ENCODE measurements at regions not wholly inside any gene's neighbourhood (a gene's known extent, or its start where the extent isn't known, plus 50 kb on each side); places are given as distances from the start of the nearest gene placed in this dataset.

DNA sequence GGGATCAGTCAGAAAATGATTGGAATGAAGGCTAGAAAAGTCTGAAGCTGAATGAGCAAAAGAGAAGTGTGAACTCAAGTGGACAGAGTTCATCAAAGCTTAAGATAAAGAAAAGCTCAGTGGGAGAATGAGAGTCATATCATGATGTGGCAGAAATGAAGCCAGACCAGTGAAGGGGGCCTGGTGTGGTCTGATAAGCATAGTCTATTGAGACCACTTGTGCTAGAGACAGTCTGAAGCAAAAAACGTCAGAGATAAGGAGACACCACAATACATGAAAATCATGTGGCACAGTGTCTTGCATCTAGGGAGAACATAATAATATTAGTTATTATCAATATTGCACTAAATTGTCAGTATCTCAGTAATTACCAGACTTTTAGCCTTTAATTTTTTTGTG lies 601.5 kb downstream of the UTRN start:
- Histone ChIP-seq H3K9me3 (ENCODE audit: low read depth, low read length, poor library complexity, severe bottlenecking) (no peaks in the 10 kb centered on the region), H3K27ac (ENCODE audit: low read depth, low read length, poor library complexity, severe bottlenecking) (no peak overlapping the region), H3K4me1 (ENCODE audit: insufficient read depth, low read length, poor library complexity, severe bottlenecking) (no peaks in the 10 kb centered on the region), H3K27me3 (replicated peaks; ENCODE audit: insufficient read depth, low read depth, low read length, poor library complexity) (no peaks in the 10 kb centered on the region), H3K4me3 (ENCODE audit: low read depth, low read length, poor library complexity, severe bottlenecking) (no peak overlapping the region), H3K36me3 (ENCODE audit: insufficient read depth, low read length, poor library complexity, severe bottlenecking) (no peaks in the 10 kb centered on the region)
- intact Hi-C loops (cut with micrococcal nuclease; ENCODE audit: unreplicated experiment): no loop called here
- POLR2A ChIA-PET (ENCODE audit: low non-redundant PET): no interaction called here
- no TSS peak for BruUV-seq (replicated peaks)
- CTCF ChIA-PET: no interaction called here
- TF ChIP-seq EZH2 (IDR thresholded peaks at IDR 0.05; ENCODE audit: borderline replicate concordance, low read depth, low read length, poor library complexity, severe bottlenecking): no peak
- TF ChIP-seq, protein P1, sequence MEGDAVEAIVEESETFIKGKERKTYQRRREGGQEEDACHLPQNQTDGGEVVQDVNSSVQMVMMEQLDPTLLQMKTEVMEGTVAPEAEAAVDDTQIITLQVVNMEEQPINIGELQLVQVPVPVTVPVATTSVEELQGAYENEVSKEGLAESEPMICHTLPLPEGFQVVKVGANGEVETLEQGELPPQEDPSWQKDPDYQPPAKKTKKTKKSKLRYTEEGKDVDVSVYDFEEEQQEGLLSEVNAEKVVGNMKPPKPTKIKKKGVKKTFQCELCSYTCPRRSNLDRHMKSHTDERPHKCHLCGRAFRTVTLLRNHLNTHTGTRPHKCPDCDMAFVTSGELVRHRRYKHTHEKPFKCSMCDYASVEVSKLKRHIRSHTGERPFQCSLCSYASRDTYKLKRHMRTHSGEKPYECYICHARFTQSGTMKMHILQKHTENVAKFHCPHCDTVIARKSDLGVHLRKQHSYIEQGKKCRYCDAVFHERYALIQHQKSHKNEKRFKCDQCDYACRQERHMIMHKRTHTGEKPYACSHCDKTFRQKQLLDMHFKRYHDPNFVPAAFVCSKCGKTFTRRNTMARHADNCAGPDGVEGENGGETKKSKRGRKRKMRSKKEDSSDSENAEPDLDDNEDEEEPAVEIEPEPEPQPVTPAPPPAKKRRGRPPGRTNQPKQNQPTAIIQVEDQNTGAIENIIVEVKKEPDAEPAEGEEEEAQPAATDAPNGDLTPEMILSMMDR (conservative IDR thresholded peaks at IDR 0.05; ENCODE audit: low read depth, low read length): no peak
- no peak for DNase-seq (ENCODE audit: low spot score)

DNA sequence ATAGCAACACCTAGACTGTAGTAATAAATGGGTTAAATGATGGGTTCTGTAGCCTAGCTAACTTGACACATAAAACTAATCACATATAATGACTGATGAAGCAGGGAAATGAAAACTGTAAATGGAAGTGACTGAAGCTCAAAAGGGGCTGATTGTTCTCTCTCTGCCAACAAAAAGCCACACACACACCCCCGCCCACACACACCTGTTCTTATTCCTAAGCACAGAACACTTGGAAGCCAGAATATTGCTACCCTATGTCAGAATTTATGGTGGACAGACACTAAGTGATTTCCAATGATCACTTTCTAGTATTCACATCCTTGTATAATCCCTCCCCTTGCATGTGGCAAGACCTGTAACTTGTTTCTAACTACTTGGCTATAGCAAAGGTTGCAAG lies 603.5 kb downstream of the UTRN start:
- Histone ChIP-seq H3K27me3 (replicated peaks; ENCODE audit: insufficient read depth, low read depth, low read length, poor library complexity) (no peaks in the 10 kb centered on the region), H3K27ac (ENCODE audit: low read depth, low read length, poor library complexity, severe bottlenecking) (no peak overlapping the region), H3K4me3 (ENCODE audit: low read depth, low read length, poor library complexity, severe bottlenecking) (no peak overlapping the region), H3K4me1 (ENCODE audit: insufficient read depth, low read length, poor library complexity, severe bottlenecking) (no peaks in the 10 kb centered on the region), H3K9me3 (ENCODE audit: low read depth, low read length, poor library complexity, severe bottlenecking) (no peaks in the 10 kb centered on the region), H3K36me3 (ENCODE audit: insufficient read depth, low read length, poor library complexity, severe bottlenecking) (no peaks in the 10 kb centered on the region)
- no TSS peak for BruUV-seq (replicated peaks)
- CTCF ChIA-PET: no interaction called here
- intact Hi-C loops (cut with micrococcal nuclease; ENCODE audit: unreplicated experiment): no loop called here
- POLR2A ChIA-PET (ENCODE audit: low non-redundant PET): no interaction called here
- no peak for TF ChIP-seq EZH2 (IDR thresholded peaks at IDR 0.05; ENCODE audit: borderline replicate concordance, low read depth, low read length, poor library complexity, severe bottlenecking)
- TF ChIP-seq, protein P1 (conservative IDR thresholded peaks at IDR 0.05; ENCODE audit: low read depth, low read length): no peak
- no peak for DNase-seq (ENCODE audit: low spot score)

DNA sequence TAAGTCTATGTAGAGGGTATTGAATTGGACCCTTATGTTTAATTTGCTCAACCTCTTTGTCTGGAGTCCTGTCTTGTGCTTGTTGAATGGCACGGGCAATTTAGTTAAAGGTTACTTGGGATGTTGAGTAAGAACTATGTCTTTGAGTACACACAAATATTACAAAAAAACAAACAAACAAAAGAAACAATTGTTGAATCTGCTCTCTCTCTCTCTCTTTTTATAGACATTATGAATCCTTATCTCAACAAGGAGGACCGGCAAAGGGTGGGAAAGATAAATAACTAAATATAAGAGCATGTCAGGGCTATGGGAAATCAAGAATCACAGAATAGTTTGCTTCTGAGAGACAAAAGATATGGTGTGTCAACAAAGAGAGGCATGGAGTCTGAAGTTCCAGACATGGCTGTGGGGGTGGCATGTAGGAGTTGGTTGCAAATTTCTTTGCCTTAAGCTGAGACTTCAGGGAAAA lies 608.6 kb downstream of the UTRN start:
- ChIA-PET CTCF (no interaction called here), POLR2A (ENCODE audit: low non-redundant PET) (no interaction called here)
- BruUV-seq (replicated peaks): no TSS peak
- H3K27ac ChIP-seq (ENCODE audit: low read depth, low read length, poor library complexity, severe bottlenecking): no peak overlapping the region
- H3K36me3 ChIP-seq (ENCODE audit: insufficient read depth, low read length, poor library complexity, severe bottlenecking): no peaks in the 10 kb centered on the region
- no peaks in the 10 kb centered on the region for H3K4me1 ChIP-seq (ENCODE audit: insufficient read depth, low read length, poor library complexity, severe bottlenecking)
- no peak for TF ChIP-seq EZH2 (IDR thresholded peaks at IDR 0.05; ENCODE audit: borderline replicate concordance, low read depth, low read length, poor library complexity, severe bottlenecking)
- TF ChIP-seq, protein P1 (conservative IDR thresholded peaks at IDR 0.05; ENCODE audit: low read depth, low read length): no peak
- DNase-seq (ENCODE audit: low spot score): no peak
- intact Hi-C loops (cut with micrococcal nuclease; ENCODE audit: unreplicated experiment): no loop called here
- no peaks in the 10 kb centered on the region for H3K9me3 ChIP-seq (ENCODE audit: low read depth, low read length, poor library complexity, severe bottlenecking)
- no peaks in the 10 kb centered on the region for H3K27me3 ChIP-seq (replicated peaks; ENCODE audit: insufficient read depth, low read depth, low read length, poor library complexity)
- H3K4me3 ChIP-seq (ENCODE audit: low read depth, low read length, poor library complexity, severe bottlenecking): no peak overlapping the region
